Vagina (tissue), 2 donors: ENCODE measurements at regions not wholly inside any gene's neighbourhood (a gene's known extent, or its start where the extent isn't known, plus 50 kb on each side); places are given as distances from the start of the nearest gene placed in this dataset.

ENCODE experiments used
- DNase-seq, 2 donors: peaks; one replicate each; pipeline ENCODE4 v3.0.0-alpha.2; 2017; ENCODE audit errors: extremely low spot score in 2 of 2
- H3K27ac ChIP-seq: fragments of 200-600 bp; sonication (generic); one replicate; pipeline ENCODE4 v1.5.1; 2019
- H3K27me3 ChIP-seq: fragments of 200-600 bp; sonication (generic); one replicate; pipeline ENCODE4 v1.5.1; 2019
- H3K36me3 ChIP-seq, 2 donors: fragments of 200-600 bp; sonication (generic); one replicate each; pipeline ENCODE4 v1.5.1; 2017 to 2019
- H3K4me1 ChIP-seq: fragments of 200-600 bp; sonication (generic); one replicate; pipeline ENCODE4 v1.5.1; 2019
- H3K4me3 ChIP-seq, 2 donors: fragments of 200-600 bp; sonication (generic); 1 replicate in 1 of 2; 2 replicates in 1 of 2; pipeline ENCODE4 v1.5.1; 2016 to 2019
- H3K9me3 ChIP-seq: fragments of 200-600 bp; sonication (generic); one replicate; pipeline ENCODE4 v1.5.1; 2019
- CTCF ChIP-seq, 3 experiments: fragments of 450-650 bp in 2 of 3; fragments of 200-600 bp in 1 of 3; sonication (generic) in 1 of 3; IDR thresholded peaks; one replicate each; pipeline ENCODE4 v1.5.1; 2017 to 2019; ENCODE audit warnings: antibody characterized with exemption in 3 of 3, mild to moderate bottlenecking in 2 of 3, moderate library complexity in 2 of 3
- POLR2A ChIP-seq, 2 donors: fragments of 450-650 bp; IDR thresholded peaks; one replicate each; pipeline ENCODE4 v1.6.1; 2017; ENCODE audit warnings: antibody characterized with exemption in 2 of 2, mild to moderate bottlenecking in 2 of 2, moderate library complexity in 2 of 2
- POLR2AphosphoS5 ChIP-seq, 2 donors: sonication (generic); formaldehyde crosslinking; IDR thresholded peaks; one replicate each; pipeline ENCODE4 v1.9.0; 2017; ENCODE audit warnings: antibody characterized with exemption in 2 of 2, mild to moderate bottlenecking in 2 of 2, low read depth in 1 of 2; ENCODE audit not compliant: insufficient read depth in 1 of 2
- intact Hi-C: fragments of 100-400 bp; cut with DNase I; formaldehyde crosslinking; loops from one replicate; pipeline ENCODE4 v1.15.1; 2023

- no peak for TF ChIP-seq POLR2A (IDR thresholded peaks at IDR 0.05)
- TF ChIP-seq CTCF (IDR thresholded peaks at IDR 0.05), result no peak
- TF ChIP-seq POLR2AphosphoS5 (IDR thresholded peaks at IDR 0.05; ENCODE audit: insufficient read depth in 1 of 2, low read depth in 1 of 2), result no peak
- intact Hi-C loops, result no loop called here
- no peak overlapping the region for H3K4me3 ChIP-seq
- no peaks in the 10 kb centered on the region for H3K27me3 ChIP-seq
- H3K4me1 ChIP-seq, result no peaks in the 10 kb centered on the region
- no peak overlapping the region for H3K27ac ChIP-seq
- H3K9me3 ChIP-seq, result no peaks in the 10 kb centered on the region
- DNase-seq, result no peak
- H3K36me3 ChIP-seq, result no peaks in the 10 kb centered on the region
Observed at GRCh38 chr2:57882895-57883515, 163.6 kb upstream of the VRK2 start.

- no peak for TF ChIP-seq POLR2AphosphoS5 (IDR thresholded peaks at IDR 0.05; ENCODE audit: insufficient read depth in 1 of 2, low read depth in 1 of 2)
- Histone ChIP-seq H3K27ac (no peak overlapping the region), H3K4me3 (no peak overlapping the region), H3K9me3 (no peaks in the 10 kb centered on the region), H3K4me1 (no peaks in the 10 kb centered on the region), H3K36me3 (no peaks in the 10 kb centered on the region), H3K27me3 (no peaks in the 10 kb centered on the region)
- no peak for DNase-seq
- intact Hi-C loops, result no loop called here
Observed at GRCh38 chr2:57884281-57884680, 162.3 kb upstream of the VRK2 start.

- no peak for DNase-seq
- Histone ChIP-seq H3K4me3 (no peak overlapping the region), H3K4me1 (no peaks in the 10 kb centered on the region), H3K9me3 (no peaks in the 10 kb centered on the region), H3K27ac (no peak overlapping the region), H3K36me3 (no peaks in the 10 kb centered on the region), H3K27me3 (no peaks in the 10 kb centered on the region)
- intact Hi-C loops, result no loop called here
- no peak for TF ChIP-seq POLR2AphosphoS5 (IDR thresholded peaks at IDR 0.05; ENCODE audit: insufficient read depth in 1 of 2, low read depth in 1 of 2)
- TF ChIP-seq CTCF (IDR thresholded peaks at IDR 0.05), result no peak
- no peak for TF ChIP-seq POLR2A (IDR thresholded peaks at IDR 0.05)
Observed at GRCh38 chr2:57885742-57886141, 160.9 kb upstream of the VRK2 start.

DNA sequence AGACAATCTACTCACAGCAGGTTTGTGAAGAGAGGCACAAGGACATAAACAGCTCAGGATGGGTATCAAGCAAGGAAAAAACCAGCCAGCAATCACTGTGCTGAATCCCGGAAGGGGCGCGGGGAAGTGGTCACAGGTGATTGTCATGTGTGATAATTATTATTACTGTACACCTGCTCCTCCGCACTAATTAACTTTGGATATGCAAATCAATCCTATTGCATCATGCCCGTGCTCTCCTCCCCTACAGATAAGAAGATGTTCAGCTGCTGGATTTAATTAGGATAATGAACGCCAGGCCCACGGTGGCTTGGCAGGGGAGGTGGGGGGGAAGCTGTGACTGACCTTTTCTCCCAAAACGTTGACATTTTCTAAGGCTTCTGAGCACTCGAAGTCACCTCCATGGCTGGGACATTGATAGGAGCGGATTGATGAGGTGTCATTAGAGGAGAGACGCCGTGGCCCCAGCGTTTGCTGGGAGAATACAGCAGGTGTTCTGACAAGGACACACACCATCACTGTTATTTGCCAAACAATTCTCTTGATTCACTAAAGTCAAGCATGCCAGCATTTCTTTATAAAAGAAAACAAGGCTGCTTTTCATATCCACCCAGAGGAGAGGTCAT, 160.3 kb upstream of the VRK2 start:
- intact Hi-C loops, result no loop called here
- no peaks in the 10 kb centered on the region for H3K9me3 ChIP-seq
- no peak overlapping the region for H3K4me3 ChIP-seq
- no peaks in the 10 kb centered on the region for H3K36me3 ChIP-seq
- H3K27me3 ChIP-seq, result no peaks in the 10 kb centered on the region
- H3K27ac ChIP-seq, result no peak overlapping the region
- DNase-seq, result no peak
- H3K4me1 ChIP-seq, result no peaks in the 10 kb centered on the region
- no peak for TF ChIP-seq POLR2AphosphoS5 (IDR thresholded peaks at IDR 0.05; ENCODE audit: insufficient read depth in 1 of 2, low read depth in 1 of 2)
- TF ChIP-seq CTCF (IDR thresholded peaks at IDR 0.05), result no peak
- TF ChIP-seq POLR2A (IDR thresholded peaks at IDR 0.05), result no peak

DNA sequence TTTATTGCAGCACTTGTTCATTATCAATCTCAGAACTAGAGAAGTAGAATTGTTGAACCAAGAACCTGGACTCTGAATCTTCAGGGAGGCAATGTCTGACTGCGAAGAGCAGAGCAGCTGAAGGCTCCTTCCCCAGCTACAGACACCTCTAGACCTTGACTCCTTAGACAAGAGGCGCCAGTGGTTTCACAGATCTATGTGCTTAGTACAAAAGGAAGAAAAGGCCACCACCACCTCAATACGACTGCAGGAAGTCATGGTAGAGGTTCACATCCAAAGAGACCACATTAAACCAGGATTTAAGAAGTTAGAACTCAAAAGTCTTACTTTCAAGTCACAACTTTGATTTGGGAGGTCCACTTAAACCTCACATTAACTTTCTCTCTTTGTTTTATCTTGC, 158.1 kb upstream of the VRK2 start:
- Histone ChIP-seq H3K9me3 (no peaks in the 10 kb centered on the region), H3K27me3 (no peaks in the 10 kb centered on the region), H3K4me1 (no peaks in the 10 kb centered on the region), H3K27ac (no peak overlapping the region), H3K36me3 (no peaks in the 10 kb centered on the region), H3K4me3 (no peak overlapping the region)
- intact Hi-C loops, result no loop called here
- no peak for TF ChIP-seq POLR2AphosphoS5 (IDR thresholded peaks at IDR 0.05; ENCODE audit: insufficient read depth in 1 of 2, low read depth in 1 of 2)
- TF ChIP-seq CTCF (IDR thresholded peaks at IDR 0.05), result no peak
- no peak for TF ChIP-seq POLR2A (IDR thresholded peaks at IDR 0.05)
- DNase-seq, result no peak
